Upper lobe of left lung (tissue), 4 donors: ENCODE measurements at regions not wholly inside any gene's neighbourhood (a gene's known extent, or its start where the extent isn't known, plus 50 kb on each side); places are given as distances from the start of the nearest gene placed in this dataset.

Experiments used
- EP300 ChIP-seq, 4 donors: sonication (generic); formaldehyde crosslinking; IDR thresholded peaks; one replicate each; pipeline ENCODE4 v1.5.1; 2017; ENCODE audit warnings: antibody characterized with exemption in 4 of 4, control low read depth in 2 of 4
- POLR2A ChIP-seq, 4 donors: fragments of 450-650 bp; IDR thresholded peaks; one replicate each; pipeline ENCODE4 v1.5.1; 2016 to 2017; ENCODE audit warnings: antibody characterized with exemption in 4 of 4, mild to moderate bottlenecking in 2 of 4
- POLR2AphosphoS5 ChIP-seq, 2 donors: sonication (generic); formaldehyde crosslinking; IDR thresholded peaks; one replicate each; pipeline ENCODE4 v1.5.1; 2017; ENCODE audit warnings: antibody characterized with exemption in 2 of 2
- TF ChIP-seq, protein P1 (sequence below), 6 experiments: fragments of 450-650 bp in 4 of 6; fragments of 200-600 bp in 2 of 6; sonication (generic) in 2 of 6; IDR thresholded peaks; one replicate each; pipeline ENCODE4 v1.5.1; 2016 to 2019; ENCODE audit warnings: antibody characterized with exemption in 6 of 6

DNA sequence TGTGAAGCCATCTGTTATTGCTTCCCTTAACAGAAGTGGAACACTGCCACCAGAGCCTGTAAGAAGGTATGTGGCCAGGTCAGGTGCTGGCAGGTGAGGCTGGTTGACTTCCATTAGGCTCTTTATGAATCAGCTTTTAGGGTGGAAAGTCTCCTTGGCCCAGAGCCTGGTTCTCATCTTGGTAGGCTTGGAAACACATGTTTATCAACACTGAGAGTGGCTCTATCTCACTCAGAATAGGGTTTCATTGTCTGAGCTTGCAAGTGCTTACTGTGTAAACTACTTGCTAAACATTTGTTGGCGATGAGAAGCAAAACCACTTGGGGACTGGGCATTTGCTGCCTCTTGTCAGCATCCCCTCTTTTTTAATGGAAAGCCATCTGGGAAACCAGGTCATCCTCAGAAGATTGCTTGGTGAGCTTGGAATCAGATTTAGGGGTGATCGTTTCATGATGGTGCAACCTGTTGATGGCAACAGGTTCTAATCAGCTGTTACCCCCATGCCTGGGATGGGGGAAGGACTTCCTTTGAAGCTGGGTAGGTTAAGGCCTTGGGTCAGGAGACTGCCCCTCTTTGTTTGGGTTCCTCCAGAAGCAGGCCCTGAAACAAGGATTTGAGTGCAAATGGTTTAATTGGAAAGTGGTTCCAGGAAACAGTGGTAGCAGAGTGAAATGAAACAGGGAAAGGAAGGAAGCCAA is 75.0 kb upstream of the AMPD3 start:
- TF ChIP-seq, protein P1, sequence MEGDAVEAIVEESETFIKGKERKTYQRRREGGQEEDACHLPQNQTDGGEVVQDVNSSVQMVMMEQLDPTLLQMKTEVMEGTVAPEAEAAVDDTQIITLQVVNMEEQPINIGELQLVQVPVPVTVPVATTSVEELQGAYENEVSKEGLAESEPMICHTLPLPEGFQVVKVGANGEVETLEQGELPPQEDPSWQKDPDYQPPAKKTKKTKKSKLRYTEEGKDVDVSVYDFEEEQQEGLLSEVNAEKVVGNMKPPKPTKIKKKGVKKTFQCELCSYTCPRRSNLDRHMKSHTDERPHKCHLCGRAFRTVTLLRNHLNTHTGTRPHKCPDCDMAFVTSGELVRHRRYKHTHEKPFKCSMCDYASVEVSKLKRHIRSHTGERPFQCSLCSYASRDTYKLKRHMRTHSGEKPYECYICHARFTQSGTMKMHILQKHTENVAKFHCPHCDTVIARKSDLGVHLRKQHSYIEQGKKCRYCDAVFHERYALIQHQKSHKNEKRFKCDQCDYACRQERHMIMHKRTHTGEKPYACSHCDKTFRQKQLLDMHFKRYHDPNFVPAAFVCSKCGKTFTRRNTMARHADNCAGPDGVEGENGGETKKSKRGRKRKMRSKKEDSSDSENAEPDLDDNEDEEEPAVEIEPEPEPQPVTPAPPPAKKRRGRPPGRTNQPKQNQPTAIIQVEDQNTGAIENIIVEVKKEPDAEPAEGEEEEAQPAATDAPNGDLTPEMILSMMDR (IDR thresholded peaks at IDR 0.05): no peak
- TF ChIP-seq POLR2A (IDR thresholded peaks at IDR 0.05) (no peak), EP300 (IDR thresholded peaks at IDR 0.05) (no peak), POLR2AphosphoS5 (IDR thresholded peaks at IDR 0.05) (no peak)
